ENCODE measurements at regions not wholly inside any gene's neighbourhood (a gene's known extent, or its start where the extent isn't known, plus 50 kb on each side); places are given as distances from the start of the nearest gene placed in this dataset.

GRCh38 chr20:22214296-22214695 is 370.1 kb downstream of the FOXA2 start:
- DNase-seq = no peak

GRCh38 chr20:22213271-22213670 is 371.1 kb downstream of the FOXA2 start:
- no peak for DNase-seq

- no peak for DNase-seq
These were observed 377.1 kb downstream of the FOXA2 start for GRCh38 chr20:22207280-22207679.

GRCh38 chr20:22204801-22205200 is 379.6 kb downstream of the FOXA2 start:
- DNase-seq = no peak

- DNase-seq = no peak
These were observed 402.2 kb downstream of the FOXA2 start for GRCh38 chr20:22182148-22182547.

GRCh38 chr20:22180244-22180643 is 404.1 kb downstream of the FOXA2 start:
- no peak for DNase-seq

- no peak for DNase-seq
These were observed 424.2 kb downstream of the FOXA2 start for GRCh38 chr20:22160101-22160652.

- no peak for DNase-seq
These were observed 425.1 kb downstream of the FOXA2 start for GRCh38 chr20:22159276-22159675.

GRCh38 chr20:22127587-22127986 is 422.1 kb downstream of the PAX1 start:
- DNase-seq = no peak

- no peak for DNase-seq
These were observed 401.0 kb downstream of the PAX1 start for GRCh38 chr20:22106308-22106938.

GRCh38 chr20:22101606-22102005 is 396.1 kb downstream of the PAX1 start:
- no peak for DNase-seq

GRCh38 chr20:22100686-22101085 is 395.2 kb downstream of the PAX1 start:
- DNase-seq = no peak

GRCh38 chr20:22099348-22099747 is 393.9 kb downstream of the PAX1 start:
- DNase-seq = no peak

GRCh38 chr20:22098511-22098910 is 393.0 kb downstream of the PAX1 start:
- no peak for DNase-seq

GRCh38 chr20:22093122-22093521 is 387.7 kb downstream of the PAX1 start:
- no peak for DNase-seq

GRCh38 chr20:22088882-22089281 is 383.4 kb downstream of the PAX1 start:
- no peak for DNase-seq

- no peak for DNase-seq
These were observed 375.5 kb downstream of the PAX1 start for GRCh38 chr20:22080985-22081384.

- no peak for DNase-seq
These were observed 369.2 kb downstream of the PAX1 start for GRCh38 chr20:22074635-22075034.

- DNase-seq = no peak
These were observed 366.4 kb downstream of the PAX1 start for GRCh38 chr20:22071841-22072240.

- no peak for DNase-seq
These were observed 365.2 kb downstream of the PAX1 start for GRCh38 chr20:22070610-22071058.

- DNase-seq = no peak
These were observed 358.3 kb downstream of the PAX1 start for GRCh38 chr20:22063753-22064152.

- DNase-seq = no peak
These were observed 357.4 kb downstream of the PAX1 start for GRCh38 chr20:22062874-22063273.

GRCh38 chr20:22060610-22061009 is 355.1 kb downstream of the PAX1 start:
- DNase-seq = no peak

GRCh38 chr20:22058746-22059145 is 353.3 kb downstream of the PAX1 start:
- DNase-seq = no peak

- no peak for DNase-seq
These were observed 350.5 kb downstream of the PAX1 start for GRCh38 chr20:22055981-22056380.

Measured in NCI-H2227 treated with DMSO at 0.1 percent for 48 hours (cell line).